H9 (cell line): ENCODE measurements at regions not wholly inside any gene's neighbourhood (a gene's known extent, or its start where the extent isn't known, plus 50 kb on each side); places are given as distances from the start of the nearest gene placed in this dataset.

ENCODE experiments used
- DNase-seq: peaks from one replicate; pipeline ENCODE4 v3.0.0-alpha.2; 2017
- H2AFZ ChIP-seq: one replicate; pipeline ENCODE4 v1.6.1; 2013; ENCODE audit warnings: mild to moderate bottlenecking, low read length, control low read depth, moderate library complexity
- H2AK5ac ChIP-seq: 2 replicates; pipeline ENCODE4 v1.6.1; 2013; ENCODE audit warnings: low read length, control low read depth, mixed read lengths; ENCODE audit not compliant: insufficient read length
- H2BK120ac ChIP-seq: one replicate; pipeline ENCODE4 v1.6.1; 2013; ENCODE audit warnings: low read depth, mild to moderate bottlenecking, low read length, control low read depth, inconsistent platforms; ENCODE audit not compliant: poor library complexity, severe bottlenecking
- H2BK12ac ChIP-seq: 2 replicates; pipeline ENCODE4 v1.6.1; 2013; ENCODE audit warnings: low read length, control low read depth, mixed read lengths, low read depth; ENCODE audit not compliant: insufficient read length
- H2BK15ac ChIP-seq: 2 replicates; pipeline ENCODE4 v1.6.1; 2013; ENCODE audit warnings: low read depth, low read length, control low read depth
- H2BK20ac ChIP-seq: one replicate; pipeline ENCODE4 v1.6.1; 2013; ENCODE audit warnings: low read depth, mild to moderate bottlenecking, low read length, control low read depth, inconsistent platforms; ENCODE audit not compliant: poor library complexity, severe bottlenecking
- H2BK5ac ChIP-seq: 2 replicates; pipeline ENCODE4 v1.6.1; 2013; ENCODE audit warnings: low read length, control low read depth, mixed read lengths; ENCODE audit not compliant: insufficient read length
- H3K14ac ChIP-seq: 2 replicates; pipeline ENCODE4 v1.6.1; 2013; ENCODE audit warnings: low read length, control low read depth; ENCODE audit not compliant: insufficient read depth
- H3K18ac ChIP-seq: 2 replicates; pipeline ENCODE4 v1.6.1; 2013; ENCODE audit warnings: low read depth, mild to moderate bottlenecking, mixed read lengths, low read length, control low read depth; ENCODE audit not compliant: insufficient read length
- H3K23ac ChIP-seq: 2 replicates; pipeline ENCODE4 v1.6.1; 2013; ENCODE audit warnings: low read length, control low read depth, mixed read lengths, low read depth; ENCODE audit not compliant: insufficient read length
- H3K23me2 ChIP-seq: 2 replicates; pipeline ENCODE4 v1.6.1; 2013; ENCODE audit warnings: low read depth, mild to moderate bottlenecking, mixed read lengths, low read length, control low read depth; ENCODE audit not compliant: insufficient read length, poor library complexity, severe bottlenecking
- H3K27ac ChIP-seq: 2 replicates; pipeline ENCODE4 v1.5.1; 2013; ENCODE audit warnings: low read length, control low read depth, mixed read lengths, low read depth; ENCODE audit not compliant: insufficient read length
- H3K27me3 ChIP-seq: 2 replicates; pipeline ENCODE4 v1.6.1; 2013; ENCODE audit warnings: low read length, control low read depth, inconsistent platforms; ENCODE audit not compliant: insufficient read depth
- H3K4ac ChIP-seq: 2 replicates; pipeline ENCODE4 v1.6.1; 2013; ENCODE audit warnings: low read depth, mild to moderate bottlenecking, control low read depth, inconsistent platforms, low read length, moderate library complexity
- H3K4me1 ChIP-seq: 2 replicates; pipeline ENCODE4 v1.6.1; 2013; ENCODE audit warnings: low read length, control low read depth, inconsistent platforms; ENCODE audit not compliant: insufficient read depth
- H3K4me2 ChIP-seq: 2 replicates; pipeline ENCODE4 v1.6.1; 2013; ENCODE audit warnings: low read length, control low read depth, mixed read lengths; ENCODE audit not compliant: insufficient read length, insufficient read depth
- H3K56ac ChIP-seq: 2 replicates; pipeline ENCODE4 v1.6.1; 2013; ENCODE audit warnings: low read depth, mild to moderate bottlenecking, mixed read lengths, low read length, control low read depth; ENCODE audit not compliant: insufficient read length
- H3K79me1 ChIP-seq: 2 replicates; pipeline ENCODE4 v1.6.1; 2013; ENCODE audit warnings: low read depth, mild to moderate bottlenecking, moderate library complexity, low read length, control low read depth, inconsistent platforms; ENCODE audit not compliant: insufficient read depth, poor library complexity, severe bottlenecking
- H3K79me2 ChIP-seq: 2 replicates; pipeline ENCODE4 v1.6.1; 2013; ENCODE audit warnings: low read length, control low read depth, inconsistent platforms; ENCODE audit not compliant: insufficient read depth
- H3K9ac ChIP-seq: 2 replicates; pipeline ENCODE4 v1.6.1; 2013; ENCODE audit warnings: low read length, control low read depth, mixed read lengths; ENCODE audit not compliant: insufficient read length; ENCODE audit errors: extremely low read depth
- H3K9me3 ChIP-seq: one replicate; pipeline ENCODE4 v1.6.1; 2013; ENCODE audit warnings: low read depth, low read length, inconsistent platforms; ENCODE audit not compliant: control insufficient read depth
- H3T11ph ChIP-seq: one replicate; pipeline ENCODE4 v1.6.1; 2013; ENCODE audit warnings: mild to moderate bottlenecking, low read length, control low read depth, inconsistent platforms
- H4K20me1 ChIP-seq: one replicate; pipeline ENCODE4 v1.6.1; 2013; ENCODE audit not compliant: control insufficient read depth, insufficient read length, insufficient read depth
- H4K5ac ChIP-seq: 2 replicates; pipeline ENCODE4 v1.6.1; 2013; ENCODE audit warnings: low read depth, mild to moderate bottlenecking, mixed read lengths, low read length, control low read depth; ENCODE audit not compliant: insufficient read length
- H4K8ac ChIP-seq: replicated peaks from 2 replicates; pipeline ENCODE4 v1.6.1; 2013; ENCODE audit warnings: low read length, control low read depth, mixed read lengths, low read depth; ENCODE audit not compliant: insufficient read length
- H4K91ac ChIP-seq: 2 replicates; pipeline ENCODE4 v1.6.1; 2013; ENCODE audit warnings: low read depth, mild to moderate bottlenecking, moderate library complexity, mixed read lengths, low read length, control low read depth; ENCODE audit not compliant: insufficient read length
- H3K27ac Mint-ChIP-seq, 3 experiments: 2 replicates in 2 of 3; 3 replicates in 1 of 3; pipeline ENCODE4 v1.8.0; 2020 to 2021; ENCODE audit warnings: mixed read lengths in 3 of 3, mild to moderate bottlenecking in 1 of 3, moderate library complexity in 1 of 3
- H3K27me3 Mint-ChIP-seq: 2 replicates; pipeline ENCODE4 v1.8.0; 2021; ENCODE audit warnings: low read depth, mild to moderate bottlenecking, moderate library complexity, mixed read lengths
- H3K36me3 Mint-ChIP-seq, 3 experiments: 2 replicates in 2 of 3; 3 replicates in 1 of 3; pipeline ENCODE4 v1.8.0; 2020 to 2021; ENCODE audit warnings: low read depth in 3 of 3, mixed read lengths in 3 of 3; ENCODE audit not compliant: insufficient read depth in 1 of 3
- H3K4me1 Mint-ChIP-seq, 2 experiments: 2 replicates each; pipeline ENCODE4 v1.8.0; 2020; ENCODE audit warnings: mixed read lengths in 2 of 2
- H3K4me3 Mint-ChIP-seq, 2 experiments: 2 replicates in 1 of 2; 3 replicates in 1 of 2; pipeline ENCODE4 v1.8.0; 2020 to 2021; ENCODE audit warnings: mild to moderate bottlenecking in 2 of 2, mixed read lengths in 2 of 2, moderate library complexity in 1 of 2
- H3K9me3 Mint-ChIP-seq, 2 experiments: 2 replicates in 1 of 2; 3 replicates in 1 of 2; pipeline ENCODE4 v1.8.0; 2020; ENCODE audit warnings: mild to moderate bottlenecking in 2 of 2, mixed read lengths in 2 of 2, moderate library complexity in 1 of 2
- CTCF ChIP-seq: fragments of 200-600 bp; sonication (generic); conservative IDR thresholded peaks from 3 replicates; pipeline ENCODE4 v1.8.0; 2021; ENCODE audit warnings: antibody characterized with exemption, mild to moderate bottlenecking
- WGBS: extraction: QIAGEN DNeasy Blood & Tissue Kit; methylation state at CpG from one replicate; pipeline ENCODE4 v1.1.7; 2013; ENCODE audit warnings: missing lambda C conversion rate, low lambda C conversion rate, mixed read lengths; ENCODE audit not compliant: insufficient read length; ENCODE audit errors: extremely low coverage; 5-methylcytosine and 5-hydroxymethylcytosine counted together

DNA sequence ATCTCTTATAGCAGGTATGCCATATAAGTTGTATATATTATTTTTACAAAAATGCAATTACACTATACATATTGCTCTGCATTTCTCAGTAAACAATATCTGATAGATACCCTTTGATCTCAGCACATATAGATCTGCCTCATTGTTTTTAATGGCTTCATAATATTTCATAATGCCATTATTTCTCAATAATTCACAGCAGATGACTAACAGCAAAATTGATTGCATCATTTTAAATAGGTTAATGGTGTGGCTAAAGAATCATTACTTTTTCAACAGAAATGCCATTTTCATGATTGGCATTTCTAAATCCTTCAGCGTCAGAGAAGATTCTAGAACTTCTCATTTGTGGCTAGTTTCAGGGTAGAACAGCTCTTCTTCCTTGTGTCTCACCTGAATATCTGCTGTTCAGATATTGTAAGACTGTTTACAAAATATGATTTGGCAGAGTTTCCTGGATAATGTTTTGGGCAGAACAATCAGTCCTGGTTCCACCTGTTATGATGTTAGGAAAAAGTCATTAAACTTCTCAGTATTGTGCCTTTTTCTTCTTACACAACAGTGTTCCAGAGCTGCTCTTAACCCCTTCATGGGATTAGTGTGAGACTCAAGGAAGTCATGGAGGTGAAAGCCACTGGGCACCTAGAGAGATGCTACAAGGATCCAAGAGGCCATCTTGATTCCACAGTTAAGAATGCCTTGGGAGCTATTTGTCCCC, 397.6 kb upstream of the THBS1 start:
- Mint-ChIP-seq H3K27ac (no peak overlapping the region), H3K27me3 (no peaks in the 10 kb centered on the region), H3K4me3 (no peak overlapping the region), H3K9me3 (no peaks in the 10 kb centered on the region), H3K36me3 (no peaks in the 10 kb centered on the region), H3K4me1 (peaks cover 4 to 8% of the 10 kb centered on the region in 2 experiments)
- no peaks in the 10 kb centered on the region for H3K27me3 ChIP-seq
- no peak for TF ChIP-seq CTCF
- H3K4ac ChIP-seq, result no peak overlapping the region
- H3K4me2 ChIP-seq, result no peak overlapping the region
- no peaks in the 10 kb centered on the region for H3K79me1 ChIP-seq
- no CpG with 5 or more reads among the region's 1 CpG for WGBS
- H4K5ac ChIP-seq, result no peak overlapping the region
- H2BK20ac ChIP-seq, result no peak overlapping the region
- no peaks in the 10 kb centered on the region for H4K20me1 ChIP-seq
- no peak overlapping the region for H3K14ac ChIP-seq
- no peak overlapping the region for H3K56ac ChIP-seq
- no peak overlapping the region for H2BK15ac ChIP-seq
- H2AFZ ChIP-seq, result no peak overlapping the region
- H4K8ac ChIP-seq, result no peak overlapping the region
- no peak overlapping the region for H4K91ac ChIP-seq
- no peak overlapping the region for H2AK5ac ChIP-seq
- no peak overlapping the region for H3K27ac ChIP-seq
- no peaks in the 10 kb centered on the region for H3K4me1 ChIP-seq
- no peaks in the 10 kb centered on the region for H3K79me2 ChIP-seq
- H2BK12ac ChIP-seq, result no peak overlapping the region
- no peak overlapping the region for H3T11ph ChIP-seq
- no peaks in the 10 kb centered on the region for H3K23me2 ChIP-seq
- no peak for DNase-seq
- no peak overlapping the region for H2BK5ac ChIP-seq
- no peak overlapping the region for H3K18ac ChIP-seq
- H2BK120ac ChIP-seq, result no peak overlapping the region
- H3K23ac ChIP-seq, result no peak overlapping the region
- no peaks in the 10 kb centered on the region for H3K9me3 ChIP-seq
- no peak overlapping the region for H3K9ac ChIP-seq
